22Rv1 (cell line): ENCODE measurements at regions not wholly inside any gene's neighbourhood (a gene's known extent, or its start where the extent isn't known, plus 50 kb on each side); places are given as distances from the start of the nearest gene placed in this dataset.

Source experiments
- H3K27ac ChIP-seq: fragments of 450-650 bp; 2 replicates; pipeline ENCODE4 v1.5.1; 2017
- CTCF ChIP-seq: fragments of 450-650 bp; IDR thresholded peaks from 2 replicates; pipeline ENCODE4 v1.5.1; 2017; ENCODE audit warnings: mild to moderate bottlenecking
- ZFX ChIP-seq: fragments of 450-650 bp; IDR thresholded peaks from 2 replicates; pipeline ENCODE4 v1.6.1; 2017; ENCODE audit warnings: antibody characterized with exemption, borderline replicate concordance

- no peak overlapping the region for H3K27ac ChIP-seq
- no peak for TF ChIP-seq ZFX
These were observed 895.9 kb downstream of the TRIML1 start for GRCh38 chr4:189035091-189035490.

DNA sequence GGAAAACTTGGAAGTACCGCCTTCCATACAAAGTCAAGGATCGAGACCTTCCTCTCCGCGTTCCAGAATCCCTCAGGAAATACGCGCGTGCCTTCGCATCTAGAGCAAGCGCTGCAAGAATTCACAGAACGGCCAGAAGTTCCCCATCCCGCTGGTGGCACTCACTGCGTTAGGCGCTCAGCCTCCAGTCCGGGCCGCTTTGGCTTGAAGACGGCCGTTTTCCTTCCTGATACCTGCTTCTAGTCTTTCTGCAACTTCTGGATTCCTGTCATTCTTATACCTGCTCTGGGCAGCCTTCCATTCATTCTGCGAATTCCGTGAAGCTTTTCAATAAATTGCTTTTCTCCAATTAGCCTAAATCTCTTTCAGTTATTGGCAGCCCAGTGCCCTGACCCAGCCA lies 896.4 kb downstream of the TRIML1 start:
- H3K27ac ChIP-seq: no peak overlapping the region
- no peak for TF ChIP-seq CTCF
- TF ChIP-seq ZFX: no peak

DNA sequence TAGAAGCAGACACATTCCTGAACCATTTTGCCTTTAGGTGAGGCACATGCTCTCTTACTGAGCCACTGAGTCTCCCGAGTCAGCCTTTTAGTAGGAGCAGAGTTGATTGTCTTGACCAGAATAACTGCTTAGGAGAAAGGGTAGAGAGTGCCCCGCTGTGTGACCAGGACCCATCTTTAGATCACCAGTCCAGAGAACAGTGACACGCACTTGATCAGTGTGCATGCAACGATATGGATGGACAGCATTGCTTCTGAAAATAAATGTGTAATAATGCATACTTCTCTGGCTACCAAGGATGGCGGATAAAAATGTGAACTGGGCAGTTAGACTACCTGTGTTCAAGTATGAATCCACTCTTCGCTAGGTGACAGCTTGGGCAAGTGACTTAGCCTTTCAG lies 897.7 kb downstream of the TRIML1 start:
- no peak for TF ChIP-seq CTCF
- no peak for TF ChIP-seq ZFX

GRCh38 chr4:189046642-189047041 lies 894.0 kb upstream of the FRG1 start:
- no peak overlapping the region for H3K27ac ChIP-seq
- TF ChIP-seq CTCF (no peak), ZFX (no peak)

More for the DNA sequence above, 897.7 kb downstream of the TRIML1 start:
- no peak overlapping the region for H3K27ac ChIP-seq

DNA sequence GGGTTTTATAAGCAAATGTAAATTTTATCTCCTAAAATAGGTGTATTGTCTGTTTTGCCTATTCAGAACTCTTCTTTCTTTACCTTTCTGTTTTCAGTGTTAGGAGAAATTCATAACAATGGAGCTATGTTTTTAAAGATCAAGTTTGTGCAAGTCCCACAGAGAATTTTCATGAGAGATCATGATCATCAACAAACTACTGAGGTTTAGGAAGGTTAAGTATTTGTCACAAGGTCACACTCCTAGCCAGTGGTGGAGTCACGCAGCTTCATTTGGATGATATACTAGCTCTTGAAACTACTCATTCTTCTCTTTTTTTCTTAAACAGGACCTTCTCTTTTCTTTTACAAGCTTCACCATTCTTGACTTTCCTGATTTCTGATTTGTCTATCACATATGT lies 892.6 kb upstream of the FRG1 start:
- no peak for TF ChIP-seq CTCF
- no peak for TF ChIP-seq ZFX
- H3K27ac ChIP-seq: no peak overlapping the region

- TF ChIP-seq ZFX (no peak), CTCF (no peak)
- no peak overlapping the region for H3K27ac ChIP-seq
These were observed 891.0 kb upstream of the FRG1 start for GRCh38 chr4:189049682-189050081.

- H3K27ac ChIP-seq: no peak overlapping the region
- no peak for TF ChIP-seq ZFX
- no peak for TF ChIP-seq CTCF
These were observed 890.0 kb upstream of the FRG1 start for GRCh38 chr4:189050643-189051042.

GRCh38 chr4:189053621-189054020 lies 887.1 kb upstream of the FRG1 start:
- TF ChIP-seq CTCF (no peak), ZFX (no peak)
- H3K27ac ChIP-seq: no peak overlapping the region
